Activated naive CD8-positive, alpha-beta T cell treated with anti-CD3 and anti-CD28 coated beads, Interleukin-2, amount 50 U/mL, for 24 hours (primary cell): ENCODE measurements at regions not wholly inside any gene's neighbourhood (a gene's known extent, or its start where the extent isn't known, plus 50 kb on each side); places are given as distances from the start of the nearest gene placed in this dataset.
A peak's percentile ranks its signal among the peaks of the same experiment; 100 is the strongest.

Experiments used
- ATAC-seq: fragments of 150-1000 bp; cut with Tn5 transposase; one replicate; pipeline ENCODE4 v1.10.0; 2021
- DNase-seq: peaks from one replicate; pipeline ENCODE4 v3.0.0; 2021
- H3K27ac Mint-ChIP-seq: one replicate; pipeline ENCODE4 v1.8.0; 2021; ENCODE audit warnings: mild to moderate bottlenecking, mixed read lengths
- H3K27me3 Mint-ChIP-seq: one replicate; pipeline ENCODE4 v1.8.0; 2021; ENCODE audit warnings: mixed read lengths
- H3K36me3 Mint-ChIP-seq: one replicate; pipeline ENCODE4 v1.8.0; 2021; ENCODE audit warnings: low read depth, mixed read lengths
- H3K4me1 Mint-ChIP-seq: one replicate; pipeline ENCODE4 v1.8.0; 2021; ENCODE audit warnings: mixed read lengths
- H3K4me3 Mint-ChIP-seq: one replicate; pipeline ENCODE4 v1.8.0; 2021; ENCODE audit warnings: mild to moderate bottlenecking, moderate library complexity, mixed read lengths
- H3K9me3 Mint-ChIP-seq: one replicate; pipeline ENCODE4 v1.8.0; 2021; ENCODE audit warnings: mixed read lengths

GRCh38 chr6:14783594-14783993 lies 462.3 kb upstream of the JARID2 start:
- ATAC-seq, result no peak
- peaks cover 4% of the 10 kb centered on the region for H3K36me3 Mint-ChIP-seq
- no peak for DNase-seq
- H3K9me3 Mint-ChIP-seq, result no peaks in the 10 kb centered on the region
- no peak overlapping the region for H3K27ac Mint-ChIP-seq
- H3K4me3 Mint-ChIP-seq, result no peak overlapping the region
- H3K27me3 Mint-ChIP-seq, result no peaks in the 10 kb centered on the region
- H3K4me1 Mint-ChIP-seq, result peaks cover 23% of the 10 kb centered on the region

GRCh38 chr6:14784596-14785492 lies 461.0 kb upstream of the JARID2 start:
- Mint-ChIP-seq H3K9me3 (no peaks in the 10 kb centered on the region), H3K27me3 (peaks cover 3% of the 10 kb centered on the region), H3K27ac (no peak overlapping the region), H3K4me1 (peaks cover 23% of the 10 kb centered on the region), H3K4me3 (peak overlapping the region; percentile 27), H3K36me3 (peaks cover 4% of the 10 kb centered on the region)
- DNase-seq, result no peak
- ATAC-seq, result no peak

- peaks cover 23% of the 10 kb centered on the region for H3K4me1 Mint-ChIP-seq
- H3K9me3 Mint-ChIP-seq, result no peaks in the 10 kb centered on the region
- DNase-seq, result no peak
- ATAC-seq, result no peak
- peaks cover 4% of the 10 kb centered on the region for H3K36me3 Mint-ChIP-seq
- H3K4me3 Mint-ChIP-seq, result no peak overlapping the region
- H3K27ac Mint-ChIP-seq, result no peak overlapping the region
- H3K27me3 Mint-ChIP-seq, result peaks cover 3% of the 10 kb centered on the region
Measured at GRCh38 chr6:14785493-14785790, 460.4 kb upstream of the JARID2 start.

GRCh38 chr6:14786008-14786407 lies 459.9 kb upstream of the JARID2 start:
- Mint-ChIP-seq H3K9me3 (no peaks in the 10 kb centered on the region), H3K27ac (no peak overlapping the region), H3K27me3 (peaks cover 3% of the 10 kb centered on the region)

GRCh38 chr6:14786455-14786854 lies 459.4 kb upstream of the JARID2 start:
- Mint-ChIP-seq H3K9me3 (no peaks in the 10 kb centered on the region), H3K4me1 (peaks cover 22% of the 10 kb centered on the region), H3K36me3 (peaks cover 4% of the 10 kb centered on the region), H3K27me3 (peaks cover 3% of the 10 kb centered on the region), H3K4me3 (no peak overlapping the region), H3K27ac (no peak overlapping the region)
- no peak for DNase-seq
- ATAC-seq, result no peak

More at GRCh38 chr6:14786008-14786407, 459.9 kb upstream of the JARID2 start:
- H3K4me1 Mint-ChIP-seq, result peaks cover 23% of the 10 kb centered on the region
- no peak for DNase-seq
- H3K4me3 Mint-ChIP-seq, result no peak overlapping the region
- H3K36me3 Mint-ChIP-seq, result peaks cover 4% of the 10 kb centered on the region
- ATAC-seq, result no peak

GRCh38 chr6:14787250-14787649 lies 458.6 kb upstream of the JARID2 start:
- DNase-seq, result no peak
- Mint-ChIP-seq H3K27me3 (peaks cover 3% of the 10 kb centered on the region), H3K36me3 (peaks cover 4% of the 10 kb centered on the region), H3K9me3 (no peaks in the 10 kb centered on the region), H3K27ac (no peak overlapping the region), H3K4me1 (peaks cover 21% of the 10 kb centered on the region), H3K4me3 (no peak overlapping the region)
- peak; percentile 52 for ATAC-seq

GRCh38 chr6:14787677-14788076 lies 458.2 kb upstream of the JARID2 start:
- peaks cover 21% of the 10 kb centered on the region for H3K4me1 Mint-ChIP-seq
- no peaks in the 10 kb centered on the region for H3K9me3 Mint-ChIP-seq
- no peak overlapping the region for H3K27ac Mint-ChIP-seq
- peaks cover 2% of the 10 kb centered on the region for H3K36me3 Mint-ChIP-seq
- peaks cover 3% of the 10 kb centered on the region for H3K27me3 Mint-ChIP-seq
- ATAC-seq, result no peak
- DNase-seq, result no peak
- no peak overlapping the region for H3K4me3 Mint-ChIP-seq

- no peaks in the 10 kb centered on the region for H3K9me3 Mint-ChIP-seq
- no peak overlapping the region for H3K4me3 Mint-ChIP-seq
- no peak overlapping the region for H3K27ac Mint-ChIP-seq
- no peak for DNase-seq
- H3K27me3 Mint-ChIP-seq, result peaks cover 3% of the 10 kb centered on the region
- H3K36me3 Mint-ChIP-seq, result no peaks in the 10 kb centered on the region
- no peak for ATAC-seq
- peaks cover 18% of the 10 kb centered on the region for H3K4me1 Mint-ChIP-seq
Measured at GRCh38 chr6:14789996-14790395, 455.9 kb upstream of the JARID2 start.

- H3K4me3 Mint-ChIP-seq, result no peak overlapping the region
- H3K36me3 Mint-ChIP-seq, result no peaks in the 10 kb centered on the region
- no peak for DNase-seq
- H3K4me1 Mint-ChIP-seq, result peaks cover 17% of the 10 kb centered on the region
- no peak for ATAC-seq
- no peaks in the 10 kb centered on the region for H3K9me3 Mint-ChIP-seq
- H3K27me3 Mint-ChIP-seq, result peaks cover 3% of the 10 kb centered on the region
- no peak overlapping the region for H3K27ac Mint-ChIP-seq
Measured at GRCh38 chr6:14790976-14791375, 454.9 kb upstream of the JARID2 start.

- DNase-seq (no peak), ATAC-seq (no peak)
- Mint-ChIP-seq H3K9me3 (no peaks in the 10 kb centered on the region), H3K4me3 (no peak overlapping the region), H3K4me1 (peaks cover 16% of the 10 kb centered on the region), H3K27ac (no peak overlapping the region), H3K27me3 (peaks cover 3% of the 10 kb centered on the region), H3K36me3 (no peaks in the 10 kb centered on the region)
Measured at GRCh38 chr6:14791526-14791925, 454.3 kb upstream of the JARID2 start.

GRCh38 chr6:14792118-14792955 lies 453.5 kb upstream of the JARID2 start:
- peaks cover 3% of the 10 kb centered on the region for H3K27me3 Mint-ChIP-seq
- no peaks in the 10 kb centered on the region for H3K9me3 Mint-ChIP-seq
- peaks cover 8% of the 10 kb centered on the region for H3K4me1 Mint-ChIP-seq
- H3K27ac Mint-ChIP-seq, result no peak overlapping the region
- no peak overlapping the region for H3K4me3 Mint-ChIP-seq
- ATAC-seq (no peak), DNase-seq (no peak)
- H3K36me3 Mint-ChIP-seq, result no peaks in the 10 kb centered on the region

GRCh38 chr6:14795451-14795850 lies 450.4 kb upstream of the JARID2 start:
- H3K27me3 Mint-ChIP-seq, result peaks cover 3% of the 10 kb centered on the region
- H3K27ac Mint-ChIP-seq, result no peak overlapping the region
- no peak overlapping the region for H3K4me3 Mint-ChIP-seq
- H3K4me1 Mint-ChIP-seq, result peaks cover 8% of the 10 kb centered on the region
- DNase-seq, result no peak
- H3K36me3 Mint-ChIP-seq, result no peaks in the 10 kb centered on the region
- no peak for ATAC-seq
- H3K9me3 Mint-ChIP-seq, result peaks cover 4% of the 10 kb centered on the region

GRCh38 chr6:14796974-14797762 lies 448.7 kb upstream of the JARID2 start:
- H3K9me3 Mint-ChIP-seq, result peaks cover 4% of the 10 kb centered on the region
- no peak overlapping the region for H3K27ac Mint-ChIP-seq
- ATAC-seq, result no peak

GRCh38 chr6:14797875-14798593 lies 447.8 kb upstream of the JARID2 start:
- Mint-ChIP-seq H3K27me3 (peaks cover 3% of the 10 kb centered on the region), H3K4me1 (peaks cover 5% of the 10 kb centered on the region), H3K27ac (no peak overlapping the region), H3K9me3 (peaks cover 4% of the 10 kb centered on the region), H3K36me3 (no peaks in the 10 kb centered on the region), H3K4me3 (no peak overlapping the region)
- ATAC-seq (no peak), DNase-seq (no peak)

More at GRCh38 chr6:14796974-14797762, 448.7 kb upstream of the JARID2 start:
- H3K4me1 Mint-ChIP-seq, result peaks cover 6% of the 10 kb centered on the region
- H3K36me3 Mint-ChIP-seq, result no peaks in the 10 kb centered on the region
- H3K4me3 Mint-ChIP-seq, result no peak overlapping the region
- H3K27me3 Mint-ChIP-seq, result peaks cover 3% of the 10 kb centered on the region
- no peak for DNase-seq
